ENCODE measurements at regions not wholly inside any gene's neighbourhood (a gene's known extent, or its start where the extent isn't known, plus 50 kb on each side); places are given as distances from the start of the nearest gene placed in this dataset.

GRCh38 chr2:37526856-37527255, 144.6 kb downstream of the CDC42EP3 start:
- Histone ChIP-seq H3K4me1 (replicated peaks in 1 of 2; ENCODE audit: control insufficient read depth in 2 of 2, insufficient read depth in 2 of 2, low read length in 2 of 2) (no peaks in the 10 kb centered on the region; a peak in 1 of 5 replicates), H3K9ac (ENCODE audit: insufficient read depth in 1 of 2, low read depth in 2 of 2, low read length in 2 of 2) (no peak overlapping the region), H3K27ac (ENCODE audit: extremely low read depth, low read depth, low read length) (no peak overlapping the region), H3K9me3 (replicated peaks; ENCODE audit: control insufficient read depth, insufficient read depth, low read depth, low read length) (no peaks in the 10 kb centered on the region), H3K36me3 (ENCODE audit: control insufficient read depth, insufficient read depth, low read length) (no peaks in the 10 kb centered on the region), H3K27me3 (ENCODE audit: control insufficient read depth in 2 of 2, insufficient read depth in 2 of 2, low read length in 2 of 2) (no peaks in the 10 kb centered on the region), H3K9me1 (ENCODE audit: control insufficient read depth, insufficient read depth, low read length) (no peaks in the 10 kb centered on the region), H3K4me3 (no peak overlapping the region), H2AFZ (ENCODE audit: low read depth, low read length) (no peak overlapping the region), H3K4me2 (ENCODE audit: insufficient read depth, low read length) (no peak overlapping the region), H3K79me2 (ENCODE audit: control insufficient read depth, insufficient read depth, low read length) (no peaks in the 10 kb centered on the region), H4K20me1 (replicated peaks; ENCODE audit: control insufficient read depth, insufficient read depth, low read length) (no peaks in the 10 kb centered on the region)
- DNase-seq (ENCODE audit: extremely low read depth in 1 of 4, low spot score in 3 of 4) (no peak), ATAC-seq (no peak), FAIRE-seq (no peak)
- BruUV-seq (replicated peaks), result no TSS peak
- POLR2A ChIA-PET, result no interaction called here
- TF ChIP-seq PPARD (CRISPR knock-in tag; IDR thresholded peaks at IDR 0.05), result no peak
- no peak for TF ChIP-seq ZNF511 (CRISPR knock-in tag; IDR thresholded peaks at IDR 0.05)
- TF ChIP-seq CBFB (CRISPR knock-in tag; IDR thresholded peaks at IDR 0.05), result no peak
- no peak for TF ChIP-seq TEAD2 (tag; IDR thresholded peaks at IDR 0.05)
- TF ChIP-seq ZNF24 (IDR thresholded peaks at IDR 0.05), result peak; percentile 53; the same call in 1 of the 2 replicates
- CTCF ChIA-PET (ENCODE audit: low intra/inter-chr PET ratio), result no interaction called here
- in situ Hi-C loops (cut with MboI), result no loop called here
- intact Hi-C loops (cut with micrococcal nuclease), result no loop called here

GRCh38 chr2:37527361-37527760, 144.1 kb downstream of the CDC42EP3 start:
- H3K4me2 ChIP-seq (ENCODE audit: insufficient read depth, low read length), result no peak overlapping the region
- ATAC-seq, result no peak

More at GRCh38 chr2:37527361-37527760, 144.1 kb downstream of the CDC42EP3 start:
- TF ChIP-seq GABPB1 (CRISPR knock-in tag; IDR thresholded peaks at IDR 0.05) (no peak), ADNP (tag; IDR thresholded peaks at IDR 0.05) (no peak), ZNF3 (CRISPR knock-in tag; IDR thresholded peaks at IDR 0.05) (no peak), FOXJ2 (tag; IDR thresholded peaks at IDR 0.05) (peak; percentile 69; the same call in 1 of the 2 replicates), ZBTB34 (CRISPR knock-in tag; IDR thresholded peaks at IDR 0.05) (no peak), ZNF766 (CRISPR knock-in tag; conservative IDR thresholded peaks at IDR 0.05) (no peak)
- in situ Hi-C loops (cut with MboI), result no loop called here
- no peak overlapping the region for H3K27ac ChIP-seq (ENCODE audit: extremely low read depth, low read depth, low read length)
- intact Hi-C loops (cut with micrococcal nuclease), result no loop called here
- no peaks in the 10 kb centered on the region for H4K20me1 ChIP-seq (replicated peaks; ENCODE audit: control insufficient read depth, insufficient read depth, low read length)
- 8% methylated on average over 5 of the region's 5 CpGs for WGBS (ENCODE audit: insufficient coverage, low coverage, missing lambda C conversion rate)
- ChIA-PET POLR2A (no interaction called here), CTCF (ENCODE audit: low intra/inter-chr PET ratio) (no interaction called here)
- no peak overlapping the region for H3K4me3 ChIP-seq
- no TSS peak for BruUV-seq (replicated peaks)
- no peaks in the 10 kb centered on the region for H3K9me1 ChIP-seq (ENCODE audit: control insufficient read depth, insufficient read depth, low read length)
- H2AFZ ChIP-seq (ENCODE audit: low read depth, low read length), result no peak overlapping the region
- H3K79me2 ChIP-seq (ENCODE audit: control insufficient read depth, insufficient read depth, low read length), result no peaks in the 10 kb centered on the region
- H3K4me1 ChIP-seq (replicated peaks in 1 of 2; ENCODE audit: control insufficient read depth in 2 of 2, insufficient read depth in 2 of 2, low read length in 2 of 2), result no peaks in the 10 kb centered on the region; a peak in 1 of 5 replicates
- no peaks in the 10 kb centered on the region for H3K27me3 ChIP-seq (ENCODE audit: control insufficient read depth in 2 of 2, insufficient read depth in 2 of 2, low read length in 2 of 2)
- FAIRE-seq (no peak), DNase-seq (ENCODE audit: extremely low read depth in 1 of 4, low spot score in 3 of 4) (no peak)
- H3K9me3 ChIP-seq (replicated peaks; ENCODE audit: control insufficient read depth, insufficient read depth, low read depth, low read length), result no peaks in the 10 kb centered on the region
- no peak overlapping the region for H3K9ac ChIP-seq (ENCODE audit: insufficient read depth in 1 of 2, low read depth in 2 of 2, low read length in 2 of 2)
- H3K36me3 ChIP-seq (ENCODE audit: control insufficient read depth, insufficient read depth, low read length), result no peaks in the 10 kb centered on the region

All from K562 (cell line).